GM23338 (cell line): ENCODE measurements at regions not wholly inside any gene's neighbourhood (a gene's known extent, or its start where the extent isn't known, plus 50 kb on each side); places are given as distances from the start of the nearest gene placed in this dataset.

Experiments used
- ATAC-seq: fragments of 200-7000 bp; cut with Tn5 transposase; 3 replicates; pipeline ENCODE4 v1.9.1; 2020
- DNase-seq: peaks from one replicate; pipeline ENCODE4 v3.0.0-alpha.2; 2015; ENCODE audit warnings: low spot score
- H2AFZ ChIP-seq: fragments of 200-600 bp; sonication (generic); 2 replicates; pipeline ENCODE4 v1.8.0; 2016; ENCODE audit warnings: antibody characterized with exemption, mild to moderate bottlenecking, moderate library complexity
- H3F3A ChIP-seq: fragments of 200-600 bp; sonication (generic); replicated peaks from 2 replicates; pipeline ENCODE4 v1.8.0; 2017; ENCODE audit warnings: antibody characterized with exemption, mixed run types, low read depth
- H3K27ac ChIP-seq: fragments of 200-600 bp; sonication (generic); 2 replicates; pipeline ENCODE4 v1.6.1; 2016; ENCODE audit warnings: low read depth
- H3K27me3 ChIP-seq: fragments of 200-600 bp; sonication (generic); 2 replicates; pipeline ENCODE4 v1.8.0; 2016; ENCODE audit warnings: mild to moderate bottlenecking, mixed run types, moderate library complexity; ENCODE audit not compliant: insufficient read depth
- H3K36me3 ChIP-seq: fragments of 200-600 bp; sonication (generic); 2 replicates; pipeline ENCODE4 v1.8.0; 2016; ENCODE audit warnings: mild to moderate bottlenecking; ENCODE audit not compliant: insufficient read depth
- H3K4me1 ChIP-seq: fragments of 200-600 bp; sonication (generic); 2 replicates; pipeline ENCODE4 v1.8.0; 2016; ENCODE audit warnings: mild to moderate bottlenecking, moderate library complexity; ENCODE audit not compliant: insufficient read depth
- H3K4me2 ChIP-seq: fragments of 200-600 bp; sonication (generic); 2 replicates; pipeline ENCODE4 v1.7.1; 2017; ENCODE audit warnings: mixed run types
- H3K4me3 ChIP-seq: fragments of 200-600 bp; sonication (generic); 2 replicates; pipeline ENCODE4 v1.6.1; 2016; ENCODE audit warnings: mixed run types
- H3K79me2 ChIP-seq: fragments of 200-600 bp; sonication (generic); replicated peaks from 2 replicates; pipeline ENCODE4 v1.8.0; 2017; ENCODE audit warnings: mild to moderate bottlenecking; ENCODE audit not compliant: insufficient read depth
- H3K9me2 ChIP-seq: fragments of 200-600 bp; sonication (generic); 2 replicates; pipeline ENCODE4 v1.8.0; 2017; ENCODE audit not compliant: insufficient read depth
- H4K20me1 ChIP-seq: fragments of 200-600 bp; sonication (generic); replicated peaks from 2 replicates; pipeline ENCODE4 v1.8.0; 2017; ENCODE audit warnings: mild to moderate bottlenecking; ENCODE audit not compliant: insufficient read depth
- H3K27ac Mint-ChIP-seq: 2 replicates; pipeline ENCODE4 v1.8.0; 2020; ENCODE audit warnings: inconsistent platforms, mild to moderate bottlenecking, moderate library complexity, mixed read lengths
- H3K27me3 Mint-ChIP-seq: 3 replicates; pipeline ENCODE4 v1.8.0; 2022; ENCODE audit warnings: low read depth, mild to moderate bottlenecking, moderate library complexity, mixed read lengths, inconsistent platforms; ENCODE audit not compliant: insufficient read depth, poor library complexity
- H3K36me3 Mint-ChIP-seq: 3 replicates; pipeline ENCODE4 v1.8.0; 2021; ENCODE audit warnings: low read depth, mild to moderate bottlenecking, inconsistent platforms, moderate library complexity, mixed read lengths
- H3K4me1 Mint-ChIP-seq: 3 replicates; pipeline ENCODE4 v1.8.0; 2020; ENCODE audit warnings: mild to moderate bottlenecking, inconsistent platforms, mixed read lengths
- H3K4me3 Mint-ChIP-seq: 3 replicates; pipeline ENCODE4 v1.8.0; 2021; ENCODE audit warnings: moderate library complexity, mild to moderate bottlenecking, inconsistent platforms, mixed read lengths
- H3K9me3 Mint-ChIP-seq: 3 replicates; pipeline ENCODE4 v1.8.0; 2020; ENCODE audit warnings: moderate library complexity, mild to moderate bottlenecking, inconsistent platforms, mixed read lengths
- CREB1 ChIP-seq: fragments of 250-450 bp; sonication (Bioruptor Pico); IDR thresholded peaks from 2 replicates; pipeline ENCODE4 v1.5.0; 2020; ENCODE audit warnings: low read depth, mild to moderate bottlenecking, moderate library complexity
- CTCF ChIP-seq, 2 experiments: fragments of 200-600 bp in 1 of 2; sonication (generic) in 1 of 2; conservative IDR thresholded peaks; 2 replicates each; pipeline versions ENCODE4 v1.5.1 to v1.6.1; 2016 to 2017; ENCODE audit warnings: antibody characterized with exemption in 2 of 2, low read depth in 2 of 2, mild to moderate bottlenecking in 2 of 2, moderate library complexity in 1 of 2
- ETS1 ChIP-seq: IDR thresholded peaks from 2 replicates; pipeline ENCODE4 v1.6.1; 2016; ENCODE audit warnings: antibody characterized with exemption
- EZH2 ChIP-seq: fragments of 200-600 bp; sonication (generic); IDR thresholded peaks from one replicate; pipeline ENCODE4 v1.8.0; 2017; ENCODE audit warnings: antibody characterized with exemption, mild to moderate bottlenecking, low read depth; ENCODE audit not compliant: unreplicated experiment
- EZH2phosphoT487 ChIP-seq: fragments of 200-600 bp; sonication (generic); IDR thresholded peaks from one replicate; pipeline ENCODE4 v1.8.1; 2018; ENCODE audit warnings: antibody characterized with exemption; ENCODE audit not compliant: unreplicated experiment
- JUNB ChIP-seq: IDR thresholded peaks from one replicate; pipeline ENCODE4 v1.6.1; 2016; ENCODE audit warnings: antibody characterized with exemption; ENCODE audit not compliant: unreplicated experiment
- NANOG ChIP-seq: IDR thresholded peaks from 2 replicates; pipeline ENCODE4 v1.6.1; 2016; ENCODE audit warnings: antibody characterized with exemption, borderline replicate concordance
- POLR2AphosphoS5 ChIP-seq: IDR thresholded peaks from 2 replicates; pipeline ENCODE4 v1.6.1; 2016; ENCODE audit warnings: antibody characterized with exemption, low read depth
- REST ChIP-seq: IDR thresholded peaks from one replicate; pipeline ENCODE4 v1.6.1; 2018; ENCODE audit warnings: antibody characterized with exemption; ENCODE audit not compliant: unreplicated experiment
- STAT1 ChIP-seq: IDR thresholded peaks from one replicate; pipeline ENCODE4 v1.6.1; 2016; ENCODE audit warnings: antibody characterized with exemption; ENCODE audit not compliant: unreplicated experiment
- ZNF114 ChIP-seq: fragments of 250-450 bp; sonication (Bioruptor Pico); IDR thresholded peaks from 2 replicates; pipeline ENCODE4 v1.5.0; 2020; ENCODE audit warnings: mild to moderate bottlenecking, moderate library complexity
- ZNF331 ChIP-seq: fragments of 250-450 bp; sonication (Bioruptor Pico); IDR thresholded peaks from 2 replicates; pipeline ENCODE4 v1.5.0; 2020; ENCODE audit warnings: low read depth, mild to moderate bottlenecking, moderate library complexity
- TF ChIP-seq, protein P1 (sequence below): fragments of 250-450 bp; sonication (Bioruptor Pico); IDR thresholded peaks from 2 replicates; pipeline ENCODE4 v1.5.0; 2020; ENCODE audit warnings: mild to moderate bottlenecking, moderate library complexity

- H3K4me2 ChIP-seq: no peak overlapping the region
Observed at GRCh38 chr2:16389611-16390010, 276.0 kb downstream of the CYRIA start.

More at GRCh38 chr2:16389611-16390010, 276.0 kb downstream of the CYRIA start:
- Histone ChIP-seq H3K36me3 (no peaks in the 10 kb centered on the region), H2AFZ (no peak overlapping the region), H3K79me2 (no peaks in the 10 kb centered on the region), H3K4me1 (no peaks in the 10 kb centered on the region), H3K4me3 (no peak overlapping the region), H3K9me2 (no peaks in the 10 kb centered on the region), H3K27me3 (no peaks in the 10 kb centered on the region), H4K20me1 (no peaks in the 10 kb centered on the region), H3F3A (no peaks in the 10 kb centered on the region), H3K27ac (no peak overlapping the region)
- Mint-ChIP-seq H3K9me3 (no peaks in the 10 kb centered on the region; the same call in 2 of the 3 replicates), H3K27me3 (no peaks in the 10 kb centered on the region), H3K4me3 (no peak overlapping the region), H3K27ac (no peak overlapping the region), H3K4me1 (no peaks in the 10 kb centered on the region), H3K36me3 (no peaks in the 10 kb centered on the region)
- DNase-seq: no peak
- no peak for TF ChIP-seq ETS1
- TF ChIP-seq NANOG: no peak
- TF ChIP-seq ZNF114 (CRISPR knock-in tag): no peak
- TF ChIP-seq JUNB: no peak
- no peak for TF ChIP-seq CREB1
- no peak for TF ChIP-seq STAT1
- TF ChIP-seq, protein P1, sequence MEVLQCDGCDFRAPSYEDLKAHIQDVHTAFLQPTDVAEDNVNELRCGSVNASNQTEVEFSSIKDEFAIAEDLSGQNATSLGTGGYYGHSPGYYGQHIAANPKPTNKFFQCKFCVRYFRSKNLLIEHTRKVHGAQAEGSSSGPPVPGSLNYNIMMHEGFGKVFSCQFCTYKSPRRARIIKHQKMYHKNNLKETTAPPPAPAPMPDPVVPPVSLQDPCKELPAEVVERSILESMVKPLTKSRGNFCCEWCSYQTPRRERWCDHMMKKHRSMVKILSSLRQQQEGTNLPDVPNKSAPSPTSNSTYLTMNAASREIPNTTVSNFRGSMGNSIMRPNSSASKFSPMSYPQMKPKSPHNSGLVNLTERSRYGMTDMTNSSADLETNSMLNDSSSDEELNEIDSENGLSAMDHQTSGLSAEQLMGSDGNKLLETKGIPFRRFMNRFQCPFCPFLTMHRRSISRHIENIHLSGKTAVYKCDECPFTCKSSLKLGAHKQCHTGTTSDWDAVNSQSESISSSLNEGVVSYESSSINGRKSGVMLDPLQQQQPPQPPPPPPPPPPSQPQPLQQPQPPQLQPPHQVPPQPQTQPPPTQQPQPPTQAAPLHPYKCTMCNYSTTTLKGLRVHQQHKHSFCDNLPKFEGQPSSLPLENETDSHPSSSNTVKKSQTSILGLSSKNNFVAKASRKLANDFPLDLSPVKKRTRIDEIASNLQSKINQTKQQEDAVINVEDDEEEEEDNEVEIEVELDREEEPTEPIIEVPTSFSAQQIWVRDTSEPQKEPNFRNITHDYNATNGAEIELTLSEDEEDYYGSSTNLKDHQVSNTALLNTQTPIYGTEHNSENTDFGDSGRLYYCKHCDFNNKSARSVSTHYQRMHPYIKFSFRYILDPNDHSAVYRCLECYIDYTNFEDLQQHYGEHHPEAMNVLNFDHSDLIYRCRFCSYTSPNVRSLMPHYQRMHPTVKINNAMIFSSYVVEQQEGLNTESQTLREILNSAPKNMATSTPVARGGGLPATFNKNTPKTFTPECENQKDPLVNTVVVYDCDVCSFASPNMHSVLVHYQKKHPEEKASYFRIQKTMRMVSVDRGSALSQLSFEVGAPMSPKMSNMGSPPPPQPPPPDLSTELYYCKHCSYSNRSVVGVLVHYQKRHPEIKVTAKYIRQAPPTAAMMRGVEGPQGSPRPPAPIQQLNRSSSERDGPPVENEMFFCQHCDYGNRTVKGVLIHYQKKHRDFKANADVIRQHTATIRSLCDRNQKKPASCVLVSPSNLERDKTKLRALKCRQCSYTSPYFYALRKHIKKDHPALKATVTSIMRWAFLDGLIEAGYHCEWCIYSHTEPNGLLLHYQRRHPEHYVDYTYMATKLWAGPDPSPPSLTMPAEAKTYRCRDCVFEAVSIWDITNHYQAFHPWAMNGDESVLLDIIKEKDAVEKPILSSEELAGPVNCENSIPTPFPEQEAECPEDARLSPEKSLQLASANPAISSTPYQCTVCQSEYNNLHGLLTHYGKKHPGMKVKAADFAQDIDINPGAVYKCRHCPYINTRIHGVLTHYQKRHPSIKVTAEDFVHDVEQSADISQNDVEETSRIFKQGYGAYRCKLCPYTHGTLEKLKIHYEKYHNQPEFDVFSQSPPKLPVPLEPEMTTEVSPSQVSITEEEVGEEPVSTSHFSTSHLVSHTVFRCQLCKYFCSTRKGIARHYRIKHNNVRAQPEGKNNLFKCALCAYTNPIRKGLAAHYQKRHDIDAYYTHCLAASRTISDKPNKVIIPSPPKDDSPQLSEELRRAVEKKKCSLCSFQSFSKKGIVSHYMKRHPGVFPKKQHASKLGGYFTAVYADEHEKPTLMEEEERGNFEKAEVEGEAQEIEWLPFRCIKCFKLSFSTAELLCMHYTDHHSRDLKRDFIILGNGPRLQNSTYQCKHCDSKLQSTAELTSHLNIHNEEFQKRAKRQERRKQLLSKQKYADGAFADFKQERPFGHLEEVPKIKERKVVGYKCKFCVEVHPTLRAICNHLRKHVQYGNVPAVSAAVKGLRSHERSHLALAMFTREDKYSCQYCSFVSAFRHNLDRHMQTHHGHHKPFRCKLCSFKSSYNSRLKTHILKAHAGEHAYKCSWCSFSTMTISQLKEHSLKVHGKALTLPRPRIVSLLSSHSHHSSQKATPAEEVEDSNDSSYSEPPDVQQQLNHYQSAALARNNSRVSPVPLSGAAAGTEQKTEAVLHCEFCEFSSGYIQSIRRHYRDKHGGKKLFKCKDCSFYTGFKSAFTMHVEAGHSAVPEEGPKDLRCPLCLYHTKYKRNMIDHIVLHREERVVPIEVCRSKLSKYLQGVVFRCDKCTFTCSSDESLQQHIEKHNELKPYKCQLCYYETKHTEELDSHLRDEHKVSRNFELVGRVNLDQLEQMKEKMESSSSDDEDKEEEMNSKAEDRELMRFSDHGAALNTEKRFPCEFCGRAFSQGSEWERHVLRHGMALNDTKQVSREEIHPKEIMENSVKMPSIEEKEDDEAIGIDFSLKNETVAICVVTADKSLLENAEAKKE (CRISPR knock-in tag): no peak
- no peak for TF ChIP-seq ZNF331 (CRISPR knock-in tag)
- no peak for TF ChIP-seq REST
- no peak for TF ChIP-seq CTCF (conservative IDR thresholded peaks at IDR 0.05; ENCODE audit: low read depth in 2 of 2)
- no peak for TF ChIP-seq EZH2phosphoT487
- no peak for TF ChIP-seq POLR2AphosphoS5
- no peak for TF ChIP-seq EZH2
- ATAC-seq: no peak
